ENCODE measurements at regions not wholly inside any gene's neighbourhood (a gene's known extent, or its start where the extent isn't known, plus 50 kb on each side); places are given as distances from the start of the nearest gene placed in this dataset.
"Not testable (repeated sequence)": the region's sequence is repeated elsewhere in the genome, so short reads cannot be mapped to it uniquely, and the experiment has no call there.

- no peak for DNase-seq
Measured at GRCh38 chr1:117708323-117709248, 102.7 kb downstream of the TENT5C start.

- DNase-seq: no peak
Measured at GRCh38 chr1:117709249-117709691, 103.4 kb downstream of the TENT5C start.

- DNase-seq: no peak
Measured at GRCh38 chr1:117710710-117711109, 104.9 kb downstream of the TENT5C start.

- DNase-seq: no peak
Measured at GRCh38 chr1:117712621-117713020, 106.8 kb downstream of the TENT5C start.

- no peak for DNase-seq
Measured at GRCh38 chr1:117714546-117714945, 108.7 kb downstream of the TENT5C start.

GRCh38 chr1:117716030-117716429 is 110.2 kb downstream of the TENT5C start:
- not testable (repeated sequence) for DNase-seq

- DNase-seq: not testable (repeated sequence)
Measured at GRCh38 chr1:117717980-117718379, 112.1 kb downstream of the TENT5C start.

GRCh38 chr1:117718596-117718995 is 112.7 kb downstream of the TENT5C start:
- not testable (repeated sequence) for DNase-seq

GRCh38 chr1:117719004-117719403 is 113.2 kb downstream of the TENT5C start:
- DNase-seq: no peak

- no peak for DNase-seq
Measured at GRCh38 chr1:117732065-117732797, 126.4 kb downstream of the TENT5C start.

GRCh38 chr1:117732956-117733355 is 127.1 kb downstream of the TENT5C start:
- no peak for DNase-seq

GRCh38 chr1:117734403-117734802 is 128.6 kb downstream of the TENT5C start:
- no peak for DNase-seq

- DNase-seq: no peak
Measured at GRCh38 chr1:117735045-117735992, 129.5 kb downstream of the TENT5C start.

- DNase-seq: no peak
Measured at GRCh38 chr1:117739504-117739903, 133.7 kb downstream of the TENT5C start.

- no peak for DNase-seq
Measured at GRCh38 chr1:117740496-117740895, 134.6 kb downstream of the TENT5C start.

- DNase-seq: not testable (repeated sequence)
Measured at GRCh38 chr1:117746565-117746964, 140.7 kb downstream of the TENT5C start.

- no peak for DNase-seq
Measured at GRCh38 chr1:117747605-117748004, 141.8 kb downstream of the TENT5C start.

GRCh38 chr1:117751321-117751720 is 145.5 kb downstream of the TENT5C start:
- no peak for DNase-seq

- no peak for DNase-seq
Measured at GRCh38 chr1:117752661-117753060, 146.8 kb downstream of the TENT5C start.

- DNase-seq: no peak
Measured at GRCh38 chr1:117753232-117753631, 147.4 kb downstream of the TENT5C start.

- DNase-seq: no peak
Measured at GRCh38 chr1:117753652-117754051, 147.8 kb downstream of the TENT5C start.

GRCh38 chr1:117754061-117754969 is 148.5 kb downstream of the TENT5C start:
- no peak for DNase-seq
